H54 (cell line): ENCODE measurements at regions not wholly inside any gene's neighbourhood (a gene's known extent, or its start where the extent isn't known, plus 50 kb on each side); places are given as distances from the start of the nearest gene placed in this dataset.
"Not testable (repeated sequence)": the region's sequence is repeated elsewhere in the genome, so short reads cannot be mapped to it uniquely, and the experiment has no call there.

Experiments used
- DNase-seq: peaks from one replicate; pipeline ENCODE4 v3.0.0; 2011; ENCODE audit warnings: low spot score, mixed read lengths; ENCODE audit not compliant: insufficient read length
- FAIRE-seq: peaks from 3 replicates; lab custom pipeline; 2011; peaks lifted over from hg19 to GRCh38; lab: Jason Lieb, UNC
- POLR2A ChIP-seq: IDR thresholded peaks from 2 replicates; pipeline ENCODE4 v1.6.1; 2011; ENCODE audit warnings: low read depth, mild to moderate bottlenecking, low read length

GRCh38 chr5:126274076-126274762, 149.0 kb upstream of the GRAMD2B start:
- FAIRE-seq (peak; percentile 23), DNase-seq (no peak)
- no peak for TF ChIP-seq POLR2A

DNA sequence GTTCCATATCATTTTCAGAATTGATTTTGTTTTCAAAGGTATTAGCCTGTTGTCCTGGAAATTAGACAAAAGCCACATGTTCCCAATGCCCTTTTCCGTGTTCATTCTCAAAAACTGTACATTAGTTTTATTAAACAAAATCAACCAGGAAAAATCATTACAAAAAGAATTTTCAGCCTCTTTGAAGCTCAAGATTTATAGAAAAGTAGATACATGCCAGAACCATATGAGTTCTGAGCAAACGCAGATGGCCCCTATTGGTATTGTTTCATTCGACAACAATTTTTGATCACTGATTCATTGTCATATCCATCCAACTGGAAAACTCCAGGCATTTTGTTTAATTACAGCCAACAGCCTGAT, 148.5 kb upstream of the GRAMD2B start:
- TF ChIP-seq POLR2A, result no peak
- DNase-seq, result no peak
- no peak for FAIRE-seq

- DNase-seq (no peak), FAIRE-seq (no peak)
- TF ChIP-seq POLR2A, result no peak
Measured at GRCh38 chr5:126277762-126278161, 145.4 kb upstream of the GRAMD2B start.

- DNase-seq, result no peak
- TF ChIP-seq POLR2A, result no peak
- no peak for FAIRE-seq
Measured at GRCh38 chr5:126280343-126280742, 142.9 kb upstream of the GRAMD2B start.

GRCh38 chr5:126280846-126281245, 142.4 kb upstream of the GRAMD2B start:
- FAIRE-seq, result no peak
- DNase-seq, result no peak

DNA sequence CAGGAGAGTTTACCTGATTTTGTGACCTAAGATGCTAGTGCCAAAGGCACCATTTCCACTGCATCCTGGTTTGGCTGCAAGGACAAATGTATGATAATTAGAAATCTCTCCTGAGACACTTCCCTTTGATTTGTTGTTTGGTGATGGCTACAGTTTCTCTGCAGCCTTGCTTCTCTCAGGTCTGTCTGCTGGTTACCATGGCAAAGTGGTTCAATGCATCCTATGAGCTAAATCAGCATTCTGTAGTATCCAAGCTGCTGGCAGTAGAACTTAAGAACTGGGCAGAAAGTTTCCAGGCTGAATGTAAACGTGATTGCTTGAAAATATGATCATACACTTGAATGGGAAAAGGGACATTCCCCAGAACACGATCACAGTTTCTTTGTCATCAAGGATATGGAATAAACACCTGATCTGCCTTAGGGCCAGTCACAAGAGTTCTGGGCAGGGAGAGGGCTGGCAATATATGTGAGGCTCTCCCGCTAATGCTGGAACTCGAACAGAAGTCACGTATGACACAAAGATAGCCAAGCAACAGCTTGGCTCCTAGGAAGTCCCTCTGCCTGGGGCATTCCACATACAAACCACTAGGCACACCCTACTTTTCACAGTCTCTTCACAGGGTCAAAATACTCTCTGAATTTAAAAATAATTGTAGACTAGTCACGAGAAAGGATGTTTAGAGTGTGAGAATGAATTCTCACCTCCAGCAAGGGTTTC, 138.1 kb upstream of the GRAMD2B start:
- no peak for TF ChIP-seq POLR2A
- FAIRE-seq (no peak), DNase-seq (no peak)

More at GRCh38 chr5:126280846-126281245, 142.4 kb upstream of the GRAMD2B start:
- no peak for TF ChIP-seq POLR2A

GRCh38 chr5:126296121-126296520, 127.1 kb upstream of the GRAMD2B start:
- not testable (repeated sequence) for FAIRE-seq, DNase-seq

DNA sequence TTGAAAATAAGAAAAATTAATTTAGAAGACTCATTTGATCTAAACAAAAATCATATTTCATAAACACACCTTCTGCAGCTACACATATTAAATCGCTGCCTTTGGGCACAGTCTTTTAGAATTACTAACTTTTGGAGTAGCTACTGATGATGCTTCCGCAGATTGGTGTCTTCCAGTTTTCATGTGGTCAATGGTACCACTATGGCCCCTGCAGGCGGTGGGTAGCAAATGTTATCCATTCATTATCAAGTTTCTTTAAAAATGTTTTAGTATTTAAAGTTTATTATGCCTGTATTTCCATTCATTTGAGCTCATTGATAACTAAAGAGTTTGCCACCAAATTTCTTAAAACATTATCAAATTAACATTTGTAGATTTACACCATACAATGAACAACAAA, 122.9 kb upstream of the GRAMD2B start:
- FAIRE-seq, result no peak
- DNase-seq, result no peak
- TF ChIP-seq POLR2A, result no peak

DNA sequence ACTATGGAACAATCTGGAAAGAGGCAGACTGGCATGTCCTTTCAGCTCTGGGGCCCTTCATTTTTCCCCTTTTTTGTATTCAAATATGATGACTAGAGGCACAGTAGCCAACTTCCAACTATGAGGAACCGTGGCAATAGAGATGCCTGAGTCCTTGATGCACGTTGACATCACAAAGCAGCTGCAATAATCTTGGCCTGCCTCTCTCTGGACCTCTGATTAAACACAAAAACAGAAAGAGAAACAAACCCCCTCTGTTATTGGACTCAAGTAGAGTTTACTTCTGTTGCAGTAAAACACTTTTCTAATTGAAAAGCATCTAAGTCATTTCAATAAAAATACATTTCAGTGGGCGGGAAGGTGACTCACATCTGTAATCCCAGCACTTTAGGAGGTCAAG, 122.2 kb upstream of the GRAMD2B start:
- FAIRE-seq (no peak), DNase-seq (no peak)
- TF ChIP-seq POLR2A, result no peak

DNA sequence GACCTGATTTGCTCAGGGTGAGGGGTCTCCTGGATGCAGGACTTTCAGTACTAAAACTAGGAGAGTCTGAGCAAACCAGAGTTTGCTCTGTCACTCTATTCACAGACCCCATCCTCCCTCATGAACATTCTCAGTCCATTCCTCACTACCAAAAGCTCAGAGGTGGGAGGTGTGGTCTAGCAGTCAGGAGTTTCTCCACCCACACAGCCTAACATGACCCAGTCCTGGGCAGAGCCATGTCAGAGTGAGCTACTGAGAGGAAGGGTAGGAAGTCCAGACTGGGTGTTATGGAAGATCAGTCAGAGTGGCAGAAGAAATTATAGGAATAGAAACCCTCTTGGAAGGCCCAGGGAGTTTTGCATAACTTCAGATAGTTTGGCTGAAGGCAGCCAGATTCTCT, 113.3 kb upstream of the GRAMD2B start:
- DNase-seq (no peak), FAIRE-seq (no peak)
- no peak for TF ChIP-seq POLR2A

DNA sequence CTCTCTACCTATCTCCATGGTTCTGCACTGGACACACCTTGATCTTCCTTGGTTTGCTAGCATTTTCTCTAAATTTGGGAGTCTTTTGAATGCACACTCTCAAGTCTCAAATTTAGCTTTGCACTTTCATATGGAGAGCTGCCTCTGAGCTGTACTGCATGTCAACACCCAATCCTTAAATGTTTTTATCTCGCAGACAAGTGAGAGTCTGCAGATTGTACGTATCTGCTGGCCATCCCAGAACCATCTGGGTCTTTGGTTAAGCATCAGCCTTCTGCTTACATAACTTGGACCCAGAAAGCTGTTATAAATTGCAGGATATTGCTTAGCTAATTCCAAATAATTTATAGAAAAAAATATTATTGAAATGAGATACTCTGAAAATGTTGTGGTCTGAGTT, 111.4 kb upstream of the GRAMD2B start:
- DNase-seq, result no peak
- TF ChIP-seq POLR2A, result no peak
- no peak for FAIRE-seq

DNA sequence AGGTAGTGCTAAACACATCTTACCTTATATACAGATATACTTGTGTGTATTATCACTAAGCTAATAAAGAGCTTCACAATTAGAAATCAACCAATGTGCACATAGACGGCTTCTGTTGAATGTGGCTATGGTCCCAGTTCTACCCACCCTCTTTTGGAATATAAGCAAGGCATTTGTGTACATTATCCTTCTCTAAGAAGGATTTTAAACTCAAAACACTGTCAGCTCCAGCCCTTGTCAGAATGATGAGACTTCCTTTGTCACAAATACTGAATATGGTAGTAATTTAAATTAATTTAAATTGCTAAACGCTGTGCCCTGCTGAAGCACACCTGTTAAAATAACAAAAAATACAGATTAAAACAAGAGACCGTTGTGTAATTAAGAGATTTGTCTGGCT, 107.9 kb upstream of the GRAMD2B start:
- DNase-seq (no peak), FAIRE-seq (no peak)
- no peak for TF ChIP-seq POLR2A

DNA sequence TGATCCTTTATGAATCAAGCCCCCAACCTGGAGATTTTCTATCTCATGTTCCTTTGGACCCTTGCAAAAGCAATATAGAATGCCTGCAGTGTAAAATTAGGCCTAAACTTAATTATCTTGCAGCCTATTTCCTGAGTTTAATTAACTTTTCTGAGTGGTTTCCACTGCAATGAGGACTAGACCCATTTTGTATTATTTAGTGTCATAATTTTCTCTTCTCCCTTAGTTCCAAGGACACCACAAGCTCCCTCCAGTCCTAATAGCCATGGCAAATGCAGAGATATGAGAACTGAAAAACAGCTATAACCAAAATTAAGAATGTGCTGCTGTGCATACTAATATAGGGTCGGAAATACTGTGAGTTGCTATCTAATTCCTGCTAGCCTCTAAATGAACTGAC, 90.9 kb upstream of the GRAMD2B start:
- DNase-seq, result no peak
- TF ChIP-seq POLR2A, result no peak
- FAIRE-seq, result no peak

DNA sequence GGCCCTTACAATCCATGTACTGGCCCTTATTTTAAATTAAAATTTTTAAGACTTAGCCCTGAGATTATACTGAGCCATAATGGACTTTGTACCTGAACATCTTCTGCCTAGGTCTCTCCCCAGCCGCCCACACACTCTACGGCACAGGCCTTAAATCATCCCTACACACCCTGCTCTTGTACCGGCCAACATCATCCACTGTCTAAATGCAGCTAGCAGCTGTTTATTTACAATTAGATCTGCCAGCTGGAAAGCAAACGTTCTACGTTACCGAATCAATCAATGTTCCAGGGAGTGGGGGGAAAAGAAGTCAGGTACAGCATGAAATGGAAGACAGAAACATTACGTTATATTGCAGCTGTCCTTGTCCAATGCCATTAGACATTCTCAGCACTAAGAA, 88.4 kb upstream of the GRAMD2B start:
- TF ChIP-seq POLR2A, result no peak
- DNase-seq, result no peak
- FAIRE-seq, result no peak

DNA sequence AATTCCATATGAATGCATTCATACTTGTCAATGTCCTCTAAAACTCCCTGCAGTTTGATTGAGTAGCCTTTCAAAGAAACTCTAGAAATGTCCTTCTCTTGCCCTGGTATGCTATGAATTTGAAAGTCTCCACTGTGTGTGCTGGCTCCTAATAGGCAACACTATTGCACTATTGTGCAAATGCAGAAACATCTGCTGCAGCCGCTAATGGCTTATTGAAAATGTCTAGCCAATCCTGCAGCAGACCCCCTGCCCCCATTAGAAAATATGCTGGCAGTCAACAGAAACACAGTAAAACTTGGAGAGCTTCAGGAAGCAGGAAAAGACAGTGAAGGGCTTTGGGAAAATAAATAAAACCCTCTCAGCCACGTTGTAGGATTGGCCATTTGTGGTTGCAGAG, 87.3 kb upstream of the GRAMD2B start:
- DNase-seq (no peak), FAIRE-seq (no peak)
- TF ChIP-seq POLR2A, result no peak
